NOMO-1 (cell line): ENCODE measurements at regions not wholly inside any gene's neighbourhood (a gene's known extent, or its start where the extent isn't known, plus 50 kb on each side); places are given as distances from the start of the nearest gene placed in this dataset.
"Not testable (repeated sequence)": the region's sequence is repeated elsewhere in the genome, so short reads cannot be mapped to it uniquely, and the experiment has no call there.

Experiments used
- DNase-seq, 2 experiments: peaks; one replicate each; lab custom pipeline; 2025; ENCODE audit not compliant: unreplicated experiment in 2 of 2; lab: John Stamatoyannopoulos, UW

DNA sequence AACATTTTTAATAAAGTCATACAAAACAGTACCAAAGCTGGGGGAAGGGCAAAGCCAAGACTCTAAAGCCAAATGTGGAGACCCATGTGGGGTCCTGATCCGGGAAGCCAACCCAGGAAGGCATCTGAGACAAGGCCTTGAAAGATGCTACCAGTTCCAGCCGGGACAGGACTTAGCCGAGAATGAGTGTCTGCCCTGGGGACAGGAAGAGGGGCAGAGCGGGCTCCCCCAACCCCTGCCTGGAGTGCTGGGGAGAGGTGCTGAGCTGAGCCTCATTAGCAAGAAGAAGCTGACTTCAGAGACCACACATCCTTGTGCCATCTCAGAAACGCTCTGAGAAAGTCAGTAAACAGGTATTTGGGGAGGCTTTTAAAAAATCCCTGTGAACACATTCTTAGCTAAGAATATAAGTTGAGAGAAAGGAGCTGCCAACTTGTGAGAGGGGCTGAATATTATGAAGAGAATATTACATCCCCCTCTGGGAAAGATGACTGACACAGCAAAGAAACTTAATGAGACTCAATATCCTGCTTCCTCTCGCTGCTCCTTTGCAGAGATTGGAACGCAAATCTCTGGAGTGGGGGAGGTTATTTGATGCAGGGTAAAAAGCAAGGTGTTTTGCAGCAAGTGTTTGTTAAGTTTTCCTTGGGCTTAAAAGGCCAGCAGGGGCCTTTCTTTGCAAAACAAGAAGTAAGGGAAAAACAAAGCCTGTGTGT lies 103.3 kb upstream of the KCND3 start:
- no peak for DNase-seq

GRCh38 chr1:112093372-112093694 lies 103.9 kb upstream of the KCND3 start:
- DNase-seq: no peak

DNA sequence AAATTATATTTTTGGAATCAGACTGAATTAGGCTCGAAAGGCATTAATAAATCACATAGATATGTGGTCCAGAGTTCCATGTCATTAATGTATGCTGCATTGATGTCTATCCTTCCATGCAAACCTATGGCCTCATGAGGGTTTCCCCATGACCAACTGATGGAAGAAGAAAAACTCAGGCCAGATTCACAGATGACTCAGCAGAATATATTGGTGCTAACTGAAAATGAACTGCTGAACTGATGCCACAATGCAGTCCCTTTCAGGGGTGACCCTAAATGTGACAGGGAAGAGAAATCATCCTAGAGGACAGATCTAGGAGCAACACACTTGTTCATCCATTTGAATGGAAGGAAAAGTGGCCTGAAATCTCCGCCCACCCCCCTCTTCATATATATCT lies 110.5 kb upstream of the KCND3 start:
- DNase-seq: no peak

GRCh38 chr1:112105557-112105956 lies 116.1 kb upstream of the KCND3 start:
- no peak for DNase-seq

GRCh38 chr1:112110031-112110430 lies 120.6 kb upstream of the KCND3 start:
- no peak for DNase-seq

DNA sequence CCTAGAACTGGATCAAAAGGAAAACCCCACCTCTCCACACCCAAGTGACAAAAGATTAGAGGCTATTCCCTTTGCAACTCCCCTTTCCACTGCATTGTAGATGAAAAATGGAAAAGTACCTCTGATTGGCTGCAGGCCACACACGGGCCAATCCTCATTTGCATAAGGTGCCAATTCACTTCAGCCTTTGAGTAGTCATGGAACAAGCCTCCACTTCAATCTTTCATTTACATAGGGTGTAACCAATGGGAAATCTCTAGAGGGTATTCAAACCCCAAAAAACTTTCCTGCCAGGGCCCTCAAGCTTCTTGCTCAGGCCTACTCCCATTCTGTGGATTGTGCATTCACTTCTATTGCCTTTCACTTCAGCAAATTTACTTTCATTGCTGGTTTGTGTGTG lies 122.3 kb upstream of the KCND3 start:
- no peak for DNase-seq

GRCh38 chr1:112114540-112114939 lies 125.1 kb upstream of the KCND3 start:
- no peak for DNase-seq

DNA sequence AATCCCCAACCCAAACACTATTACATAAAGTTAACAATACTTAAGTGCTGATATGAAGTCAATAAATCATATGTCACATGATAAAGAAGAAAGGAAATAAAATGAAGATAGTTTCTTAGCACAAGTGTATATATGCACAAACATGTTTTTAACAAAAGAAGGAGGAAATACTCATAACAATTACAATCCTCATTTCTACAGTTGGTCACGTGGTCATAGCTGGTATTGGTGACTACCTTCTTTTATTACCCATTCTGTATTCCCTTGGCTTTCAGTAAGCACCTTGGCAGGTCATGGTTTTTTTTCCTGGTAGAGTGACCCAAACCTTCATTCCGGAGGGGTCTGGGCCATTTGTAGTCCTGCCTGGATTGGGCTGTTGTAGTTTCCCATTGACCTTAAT lies 137.1 kb upstream of the KCND3 start:
- no peak for DNase-seq

DNA sequence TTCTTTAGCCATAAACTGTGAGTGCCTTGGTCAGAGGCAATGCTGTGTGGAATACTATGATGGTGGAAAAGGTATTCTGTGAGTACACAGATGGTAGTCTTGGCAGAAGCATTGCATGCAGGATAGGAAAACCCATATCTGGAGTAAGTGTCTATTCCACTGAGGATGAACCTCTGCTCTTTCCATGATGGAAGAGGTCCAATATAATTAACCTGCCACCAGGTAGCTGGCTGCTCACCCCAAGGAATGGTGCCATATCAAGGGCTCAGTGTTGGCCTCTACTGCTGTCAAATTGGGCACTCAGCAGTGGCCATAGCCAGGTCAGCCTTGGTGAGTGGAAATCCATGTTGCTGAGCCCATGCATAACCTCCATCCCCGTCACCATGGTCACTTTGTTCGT lies 138.1 kb upstream of the KCND3 start:
- DNase-seq: not testable (repeated sequence)

DNA sequence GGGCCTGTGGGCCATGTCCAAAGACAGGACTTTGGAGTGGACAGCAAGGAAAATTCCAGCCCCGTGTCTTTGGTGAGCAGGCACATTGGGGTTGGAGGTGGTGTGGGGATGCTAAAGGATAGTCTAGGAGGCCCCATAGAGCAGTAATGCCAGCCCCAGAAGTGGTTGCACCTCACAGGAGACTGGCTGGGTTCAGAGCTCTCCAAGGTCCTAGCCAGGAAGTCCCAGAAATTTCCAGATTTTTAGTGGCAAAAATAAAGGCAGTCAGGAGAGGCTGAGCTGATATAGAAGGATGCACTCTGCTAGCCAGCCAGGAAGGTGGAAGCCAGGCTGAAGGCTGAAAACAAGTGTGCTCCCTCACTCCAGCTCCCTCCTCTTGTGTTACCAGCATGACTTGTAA lies 144.0 kb upstream of the KCND3 start:
- DNase-seq: no peak

- DNase-seq: no peak
These were observed 151.3 kb upstream of the KCND3 start for GRCh38 chr1:112140743-112141142.

- no peak for DNase-seq
These were observed 151.8 kb upstream of the KCND3 start for GRCh38 chr1:112141301-112141700.

DNA sequence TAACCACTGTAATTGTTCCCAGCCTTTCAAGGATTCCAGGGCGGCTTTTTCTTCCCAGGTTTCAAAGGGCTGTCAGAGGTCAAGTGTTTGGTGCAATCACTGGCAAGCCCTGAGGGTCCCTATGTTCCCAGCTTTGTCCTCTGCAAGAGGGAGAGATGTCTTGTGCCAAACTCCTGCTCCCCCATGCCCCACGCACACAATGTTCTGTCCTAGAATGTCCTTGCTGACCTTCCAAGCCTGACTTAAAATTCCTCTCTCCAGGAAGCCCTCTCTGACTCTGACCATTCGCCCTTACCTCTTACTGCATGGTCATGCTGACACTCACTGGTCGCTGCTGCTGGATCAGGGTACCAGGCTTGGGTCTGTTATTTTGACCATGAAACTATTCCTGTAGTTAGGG lies 152.5 kb upstream of the KCND3 start:
- DNase-seq: no peak

DNA sequence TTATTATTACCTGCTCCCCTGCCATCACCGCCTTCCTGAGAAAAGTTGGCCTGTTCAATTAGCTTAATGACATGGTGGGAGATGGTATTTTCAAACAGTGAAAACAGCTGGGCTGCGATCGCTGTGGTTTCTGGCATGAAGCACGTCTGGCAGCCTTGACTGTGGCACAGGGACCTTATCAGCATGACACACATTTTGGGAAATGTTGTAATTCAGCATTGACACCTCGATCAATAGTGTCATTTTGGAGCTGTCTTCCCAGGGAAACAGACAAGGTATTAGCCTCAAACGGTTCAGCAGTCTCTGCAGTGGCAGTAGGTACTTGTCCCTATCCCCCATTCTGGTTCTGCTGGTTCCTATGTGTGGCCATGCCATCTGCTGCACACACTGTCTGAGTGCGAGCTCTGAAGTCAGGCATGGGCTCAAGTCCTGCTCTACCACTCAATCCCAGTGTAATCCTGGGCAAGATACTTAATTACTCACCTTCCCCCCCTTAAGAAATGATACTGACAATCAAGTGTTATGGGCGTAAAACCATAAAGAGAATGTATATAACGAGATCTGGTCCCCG lies 154.5 kb upstream of the KCND3 start:
- DNase-seq: no peak

GRCh38 chr1:112144733-112145426 lies 155.4 kb upstream of the KCND3 start:
- DNase-seq: no peak

- no peak for DNase-seq
These were observed 156.8 kb upstream of the KCND3 start for GRCh38 chr1:112146201-112146715.

- DNase-seq: not testable (repeated sequence)
These were observed 170.7 kb upstream of the KCND3 start for GRCh38 chr1:112160214-112160613.

DNA sequence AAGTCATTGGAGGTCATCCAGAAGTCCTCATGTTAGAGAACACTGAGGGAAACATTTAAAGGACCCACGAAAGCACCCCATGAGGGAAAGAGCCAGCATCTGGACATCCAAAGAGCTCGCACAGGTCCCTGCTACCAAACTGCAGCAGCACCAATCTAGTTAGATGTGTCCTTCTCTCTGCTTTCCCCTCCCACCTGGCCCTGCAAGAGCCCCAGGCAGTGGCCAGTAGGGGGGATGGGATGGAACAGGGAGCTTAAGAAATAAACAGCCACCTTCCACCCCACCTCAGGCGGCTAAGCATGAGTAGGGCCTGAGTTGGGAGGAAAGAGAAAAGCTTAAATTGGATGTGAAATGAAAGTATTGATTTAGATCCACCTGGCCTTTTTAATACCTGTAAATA lies 175.9 kb upstream of the KCND3 start:
- DNase-seq: no peak

DNA sequence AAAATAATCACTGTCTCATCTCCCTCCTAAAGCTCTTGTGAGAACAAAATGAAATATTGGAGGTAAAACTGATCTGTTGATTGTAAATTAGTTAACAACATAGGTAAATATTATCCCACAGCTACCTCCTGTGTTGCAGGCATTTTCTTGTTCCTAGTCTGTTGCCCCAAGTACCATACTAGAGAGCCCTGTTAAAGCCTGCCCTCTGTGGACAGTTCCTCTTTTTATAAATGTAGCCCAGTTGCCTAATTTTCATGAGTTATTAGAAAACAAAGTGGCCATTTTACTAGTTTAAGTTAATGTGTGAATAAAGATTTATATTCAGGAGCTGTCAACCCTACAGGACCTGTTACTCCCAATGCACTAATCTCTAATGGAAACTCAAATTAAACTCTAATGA lies 180.0 kb upstream of the KCND3 start:
- DNase-seq: no peak

- peak in 1 of 2 experiments; percentile 39 for DNase-seq
These were observed 182.9 kb upstream of the KCND3 start for GRCh38 chr1:112172294-112172882.

GRCh38 chr1:112177314-112177713 lies 187.8 kb upstream of the KCND3 start:
- DNase-seq: no peak

GRCh38 chr1:112188611-112189010 lies 199.1 kb upstream of the KCND3 start:
- DNase-seq: no peak
